Hepatic stellate cell (primary cell): ENCODE measurements at regions not wholly inside any gene's neighbourhood (a gene's known extent, or its start where the extent isn't known, plus 50 kb on each side); places are given as distances from the start of the nearest gene placed in this dataset.
"Not testable (repeated sequence)": the region's sequence is repeated elsewhere in the genome, so short reads cannot be mapped to it uniquely, and the experiment has no call there.

Experiments used
- DNase-seq: peaks from one replicate; pipeline ENCODE4 v3.0.0; 2011; ENCODE audit warnings: low spot score

- no peak for DNase-seq
Observed at GRCh38 chr11:130550984-130551383, 102.5 kb downstream of the ADAMTS15 start.

GRCh38 chr11:130551388-130551787 lies 102.9 kb downstream of the ADAMTS15 start:
- DNase-seq, result no peak

GRCh38 chr11:130553306-130553705 lies 104.9 kb downstream of the ADAMTS15 start:
- DNase-seq, result no peak

GRCh38 chr11:130554241-130555055 lies 106.0 kb downstream of the ADAMTS15 start:
- no peak for DNase-seq

GRCh38 chr11:130555251-130555841 lies 106.9 kb downstream of the ADAMTS15 start:
- no peak for DNase-seq

- DNase-seq, result no peak
Observed at GRCh38 chr11:130560000-130560780, 111.7 kb downstream of the ADAMTS15 start.

- no peak for DNase-seq
Observed at GRCh38 chr11:130560781-130561109, 112.3 kb downstream of the ADAMTS15 start.

- DNase-seq, result no peak
Observed at GRCh38 chr11:130561441-130561881, 113.0 kb downstream of the ADAMTS15 start.

GRCh38 chr11:130562549-130562948 lies 114.1 kb downstream of the ADAMTS15 start:
- no peak for DNase-seq

- not testable (repeated sequence) for DNase-seq
Observed at GRCh38 chr11:130566360-130566759, 117.9 kb downstream of the ADAMTS15 start.

- DNase-seq, result no peak
Observed at GRCh38 chr11:130571519-130571918, 123.1 kb downstream of the ADAMTS15 start.

- DNase-seq, result no peak
Observed at GRCh38 chr11:130571947-130572584, 123.6 kb downstream of the ADAMTS15 start.

GRCh38 chr11:130573767-130574166 lies 125.3 kb downstream of the ADAMTS15 start:
- DNase-seq, result no peak

GRCh38 chr11:130574740-130575139 lies 126.3 kb downstream of the ADAMTS15 start:
- DNase-seq, result no peak

- DNase-seq, result no peak
Observed at GRCh38 chr11:130576146-130576545, 127.7 kb downstream of the ADAMTS15 start.

- DNase-seq, result no peak
Observed at GRCh38 chr11:130578738-130579368, 130.4 kb downstream of the ADAMTS15 start.

GRCh38 chr11:130580372-130580771 lies 131.9 kb downstream of the ADAMTS15 start:
- peak; percentile 43 for DNase-seq

GRCh38 chr11:130580891-130581492 lies 132.5 kb downstream of the ADAMTS15 start:
- DNase-seq, result peak; percentile 39

- DNase-seq, result no peak
Observed at GRCh38 chr11:130581646-130582045, 133.2 kb downstream of the ADAMTS15 start.

- no peak for DNase-seq
Observed at GRCh38 chr11:130582176-130582575, 133.7 kb downstream of the ADAMTS15 start.

- DNase-seq, result no peak
Observed at GRCh38 chr11:130582981-130583380, 134.5 kb downstream of the ADAMTS15 start.
